Uterus (tissue), 2 donors: ENCODE measurements at regions not wholly inside any gene's neighbourhood (a gene's known extent, or its start where the extent isn't known, plus 50 kb on each side); places are given as distances from the start of the nearest gene placed in this dataset.

ENCODE experiments used
- POLR2A ChIP-seq, 2 donors: fragments of 450-650 bp; IDR thresholded peaks; one replicate each; pipeline ENCODE4 v1.6.1; 2016; ENCODE audit warnings: antibody characterized with exemption in 2 of 2, mild to moderate bottlenecking in 1 of 2, moderate library complexity in 1 of 2
- TF ChIP-seq, protein P1 (sequence below), 4 experiments: fragments of 200-600 bp in 2 of 4; fragments of 450-650 bp in 2 of 4; sonication (generic) in 2 of 4; IDR thresholded peaks; one replicate each; pipeline ENCODE4 v1.5.1; 2016 to 2019; ENCODE audit warnings: antibody characterized with exemption in 4 of 4, mild to moderate bottlenecking in 2 of 4, moderate library complexity in 1 of 4

DNA sequence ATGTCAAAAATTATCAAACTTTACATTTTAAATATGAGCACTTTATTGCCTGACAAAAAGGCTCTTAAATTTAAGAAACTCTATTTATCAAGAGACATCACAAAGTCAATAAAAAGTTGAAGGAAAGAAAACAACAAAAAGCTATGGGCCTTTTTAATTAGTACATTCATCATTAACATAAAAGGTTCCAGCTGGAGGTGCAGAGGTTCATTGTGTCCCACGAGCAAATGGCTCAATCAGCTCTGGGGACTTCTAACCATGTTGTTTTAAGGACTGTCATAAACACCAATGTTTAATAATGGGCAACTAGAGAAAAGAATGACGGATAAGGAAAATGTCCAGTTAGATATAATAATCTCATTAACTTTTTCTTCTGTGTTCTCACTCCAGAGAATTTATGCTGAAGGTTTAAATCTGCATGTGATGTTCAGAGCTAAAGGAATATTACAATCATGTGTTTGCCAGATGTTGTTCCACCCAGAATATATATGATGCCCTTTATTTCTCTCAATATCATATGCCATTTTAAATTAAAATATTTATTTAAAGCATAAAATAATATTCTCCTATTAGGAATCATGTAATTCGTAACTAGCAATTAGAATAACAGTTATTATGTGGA, 840.3 kb upstream of the ADGRL3 start:
- no peak for TF ChIP-seq POLR2A (IDR thresholded peaks at IDR 0.05)
- TF ChIP-seq, protein P1, sequence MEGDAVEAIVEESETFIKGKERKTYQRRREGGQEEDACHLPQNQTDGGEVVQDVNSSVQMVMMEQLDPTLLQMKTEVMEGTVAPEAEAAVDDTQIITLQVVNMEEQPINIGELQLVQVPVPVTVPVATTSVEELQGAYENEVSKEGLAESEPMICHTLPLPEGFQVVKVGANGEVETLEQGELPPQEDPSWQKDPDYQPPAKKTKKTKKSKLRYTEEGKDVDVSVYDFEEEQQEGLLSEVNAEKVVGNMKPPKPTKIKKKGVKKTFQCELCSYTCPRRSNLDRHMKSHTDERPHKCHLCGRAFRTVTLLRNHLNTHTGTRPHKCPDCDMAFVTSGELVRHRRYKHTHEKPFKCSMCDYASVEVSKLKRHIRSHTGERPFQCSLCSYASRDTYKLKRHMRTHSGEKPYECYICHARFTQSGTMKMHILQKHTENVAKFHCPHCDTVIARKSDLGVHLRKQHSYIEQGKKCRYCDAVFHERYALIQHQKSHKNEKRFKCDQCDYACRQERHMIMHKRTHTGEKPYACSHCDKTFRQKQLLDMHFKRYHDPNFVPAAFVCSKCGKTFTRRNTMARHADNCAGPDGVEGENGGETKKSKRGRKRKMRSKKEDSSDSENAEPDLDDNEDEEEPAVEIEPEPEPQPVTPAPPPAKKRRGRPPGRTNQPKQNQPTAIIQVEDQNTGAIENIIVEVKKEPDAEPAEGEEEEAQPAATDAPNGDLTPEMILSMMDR (IDR thresholded peaks at IDR 0.05): no peak
